HG02571 (cell line): ENCODE measurements at regions not wholly inside any gene's neighbourhood (a gene's known extent, or its start where the extent isn't known, plus 50 kb on each side); places are given as distances from the start of the nearest gene placed in this dataset.
"Not testable (repeated sequence)": the region's sequence is repeated elsewhere in the genome, so short reads cannot be mapped to it uniquely, and the experiment has no call there.

Experiments used
- ATAC-seq: cut with Tn5 transposase; IDR thresholded peaks from one replicate; pipeline ENCODE4 v1.9.1; 2021; ENCODE audit warnings: mild to moderate bottlenecking, moderate library complexity; ENCODE audit not compliant: unreplicated experiment

- no peak for ATAC-seq
Measured at GRCh38 chr6:78639111-78640110, 227.9 kb upstream of the IRAK1BP1 start.

- ATAC-seq: not testable (repeated sequence)
Measured at GRCh38 chr6:78643976-78644375, 223.4 kb upstream of the IRAK1BP1 start.

- not testable (repeated sequence) for ATAC-seq
Measured at GRCh38 chr6:78646542-78647415, 220.6 kb upstream of the IRAK1BP1 start.

GRCh38 chr6:78665819-78666218 is 201.5 kb upstream of the IRAK1BP1 start:
- not testable (repeated sequence) for ATAC-seq

- no peak for ATAC-seq
Measured at GRCh38 chr6:78666764-78667163, 200.6 kb upstream of the IRAK1BP1 start.

GRCh38 chr6:78670156-78670555 is 197.2 kb upstream of the IRAK1BP1 start:
- ATAC-seq: no peak

GRCh38 chr6:78670802-78671201 is 196.5 kb upstream of the IRAK1BP1 start:
- no peak for ATAC-seq

- not testable (repeated sequence) for ATAC-seq
Measured at GRCh38 chr6:78676069-78677007, 191.0 kb upstream of the IRAK1BP1 start.

GRCh38 chr6:78688668-78689067 is 178.7 kb upstream of the IRAK1BP1 start:
- no peak for ATAC-seq

GRCh38 chr6:78693835-78694234 is 173.5 kb upstream of the IRAK1BP1 start:
- ATAC-seq: no peak

- ATAC-seq: not testable (repeated sequence)
Measured at GRCh38 chr6:78694628-78695027, 172.7 kb upstream of the IRAK1BP1 start.

GRCh38 chr6:78700991-78701390 is 166.4 kb upstream of the IRAK1BP1 start:
- no peak for ATAC-seq

GRCh38 chr6:78701407-78701806 is 165.9 kb upstream of the IRAK1BP1 start:
- no peak for ATAC-seq

GRCh38 chr6:78709021-78709420 is 158.3 kb upstream of the IRAK1BP1 start:
- no peak for ATAC-seq

GRCh38 chr6:78713564-78713963 is 153.8 kb upstream of the IRAK1BP1 start:
- ATAC-seq: no peak

- ATAC-seq: no peak
Measured at GRCh38 chr6:78744144-78744543, 123.2 kb upstream of the IRAK1BP1 start.

- ATAC-seq: no peak
Measured at GRCh38 chr6:78746457-78746856, 120.9 kb upstream of the IRAK1BP1 start.

- ATAC-seq: no peak
Measured at GRCh38 chr6:78749326-78749725, 118.0 kb upstream of the IRAK1BP1 start.

GRCh38 chr6:78758297-78758798 is 109.0 kb upstream of the IRAK1BP1 start:
- not testable (repeated sequence) for ATAC-seq

- ATAC-seq: no peak
Measured at GRCh38 chr6:78768271-78768670, 99.1 kb upstream of the IRAK1BP1 start.
